Astrocyte (in vitro differentiated cells and primary cell): ENCODE measurements at regions not wholly inside any gene's neighbourhood (a gene's known extent, or its start where the extent isn't known, plus 50 kb on each side); places are given as distances from the start of the nearest gene placed in this dataset.

Experiments
- EZH2 ChIP-seq: IDR thresholded peaks from 2 replicates; pipeline ENCODE4 v1.6.1; 2012; ENCODE audit warnings: mild to moderate bottlenecking, low read length, inconsistent platforms; ENCODE audit not compliant: insufficient read depth
- TF ChIP-seq, protein P1 (sequence below): IDR thresholded peaks from 2 replicates; pipeline ENCODE4 v1.5.1; 2011; ENCODE audit warnings: low read depth, mild to moderate bottlenecking, inconsistent platforms, low read length, moderate library complexity; ENCODE audit not compliant: insufficient read depth

DNA sequence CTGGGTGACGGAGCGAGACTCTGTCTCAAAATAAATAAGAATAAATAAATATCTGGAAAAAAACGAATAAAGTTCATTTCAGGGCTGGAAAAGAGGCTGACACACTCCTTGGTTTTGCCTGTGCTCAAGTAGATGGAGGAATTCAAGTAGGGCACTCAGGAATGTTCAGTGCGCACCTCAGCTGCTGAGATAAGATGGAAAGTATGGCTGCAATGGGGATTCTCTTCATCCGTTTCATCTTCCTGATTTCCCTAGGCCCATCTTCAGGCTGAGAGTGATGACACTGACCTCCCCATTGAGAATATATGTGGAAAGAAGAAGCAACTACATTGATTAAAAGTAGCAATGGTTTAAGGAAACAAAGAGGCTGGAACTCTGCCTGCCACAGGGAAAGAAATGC lies 130.5 kb upstream of the ZNF644 start:
- TF ChIP-seq, protein P1, sequence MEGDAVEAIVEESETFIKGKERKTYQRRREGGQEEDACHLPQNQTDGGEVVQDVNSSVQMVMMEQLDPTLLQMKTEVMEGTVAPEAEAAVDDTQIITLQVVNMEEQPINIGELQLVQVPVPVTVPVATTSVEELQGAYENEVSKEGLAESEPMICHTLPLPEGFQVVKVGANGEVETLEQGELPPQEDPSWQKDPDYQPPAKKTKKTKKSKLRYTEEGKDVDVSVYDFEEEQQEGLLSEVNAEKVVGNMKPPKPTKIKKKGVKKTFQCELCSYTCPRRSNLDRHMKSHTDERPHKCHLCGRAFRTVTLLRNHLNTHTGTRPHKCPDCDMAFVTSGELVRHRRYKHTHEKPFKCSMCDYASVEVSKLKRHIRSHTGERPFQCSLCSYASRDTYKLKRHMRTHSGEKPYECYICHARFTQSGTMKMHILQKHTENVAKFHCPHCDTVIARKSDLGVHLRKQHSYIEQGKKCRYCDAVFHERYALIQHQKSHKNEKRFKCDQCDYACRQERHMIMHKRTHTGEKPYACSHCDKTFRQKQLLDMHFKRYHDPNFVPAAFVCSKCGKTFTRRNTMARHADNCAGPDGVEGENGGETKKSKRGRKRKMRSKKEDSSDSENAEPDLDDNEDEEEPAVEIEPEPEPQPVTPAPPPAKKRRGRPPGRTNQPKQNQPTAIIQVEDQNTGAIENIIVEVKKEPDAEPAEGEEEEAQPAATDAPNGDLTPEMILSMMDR = no peak
- TF ChIP-seq EZH2 = no peak
